ENCODE measurements at regions not wholly inside any gene's neighbourhood (a gene's known extent, or its start where the extent isn't known, plus 50 kb on each side); places are given as distances from the start of the nearest gene placed in this dataset.

DNA sequence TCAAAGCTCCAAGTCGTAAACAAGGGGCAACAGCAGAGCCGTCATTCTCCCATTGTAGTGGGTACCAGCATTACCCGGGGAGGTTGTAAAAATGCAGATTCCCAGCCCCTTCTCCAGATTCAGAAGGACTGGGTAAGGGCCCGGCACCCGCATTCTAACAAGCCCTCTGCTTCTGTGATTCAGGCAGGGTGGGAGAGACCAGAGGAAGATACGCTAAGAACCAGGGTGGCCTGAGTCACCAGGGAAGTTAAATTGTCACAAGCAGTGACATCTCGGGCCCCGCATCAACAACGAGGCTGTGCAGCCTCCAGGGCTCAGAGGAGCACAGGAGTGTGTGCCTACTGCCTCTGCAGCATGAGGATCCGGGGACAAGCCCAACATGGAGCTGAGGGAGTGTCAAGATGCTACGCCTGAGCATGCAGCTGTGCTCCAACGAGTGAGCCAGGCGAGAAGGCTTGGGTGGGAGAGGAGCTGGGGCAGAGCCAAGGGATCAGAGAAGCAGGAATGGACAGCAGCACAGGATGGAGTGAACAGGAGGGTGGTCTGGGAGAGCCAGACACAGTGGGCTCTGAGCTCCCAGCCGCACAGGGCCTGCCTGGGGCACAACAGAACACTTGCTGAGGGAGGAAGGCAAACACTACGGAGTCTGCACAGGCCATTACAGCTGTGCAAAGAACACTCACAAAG lies 68.5 kb downstream of the CPN2 start:
- TF ChIP-seq CTCF (IDR thresholded peaks at IDR 0.05) (no peak), POLR2A (IDR thresholded peaks at IDR 0.05) (no peak)
